Tibial nerve (tissue), 3 donors: ENCODE measurements at regions not wholly inside any gene's neighbourhood (a gene's known extent, or its start where the extent isn't known, plus 50 kb on each side); places are given as distances from the start of the nearest gene placed in this dataset.

Experiments
- POLR2A ChIP-seq, 2 donors: fragments of 450-650 bp; IDR thresholded peaks; one replicate each; pipeline ENCODE4 v1.6.1; 2017; ENCODE audit warnings: antibody characterized with exemption in 2 of 2, mild to moderate bottlenecking in 2 of 2, moderate library complexity in 2 of 2
- TF ChIP-seq, protein P1 (sequence below), 5 experiments: fragments of 200-600 bp in 3 of 5; fragments of 450-650 bp in 2 of 5; sonication (generic) in 3 of 5; IDR thresholded peaks; one replicate each; pipeline ENCODE4 v1.5.1; 2016 to 2019; ENCODE audit warnings: antibody characterized with exemption in 5 of 5, mild to moderate bottlenecking in 3 of 5, moderate library complexity in 2 of 5

DNA sequence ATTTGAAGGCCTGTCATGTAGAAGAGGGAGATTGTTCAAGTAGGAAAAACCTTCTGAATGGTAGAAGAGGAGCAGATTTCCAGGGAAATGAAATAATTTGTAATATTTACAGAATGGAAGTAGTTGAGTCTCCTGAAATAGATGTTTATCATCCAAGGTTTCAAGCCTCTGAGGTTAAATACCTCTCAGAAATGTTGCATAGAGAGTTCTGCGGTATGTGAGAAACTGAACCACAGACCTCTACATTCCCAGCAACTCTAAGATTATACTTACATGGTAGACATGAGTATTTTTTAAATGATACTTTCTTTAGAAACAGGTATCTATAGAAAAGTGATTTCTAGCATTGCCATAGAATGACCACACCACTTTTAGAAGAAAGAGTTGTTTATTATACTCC lies 379.8 kb upstream of the FANCL start:
- TF ChIP-seq, protein P1, sequence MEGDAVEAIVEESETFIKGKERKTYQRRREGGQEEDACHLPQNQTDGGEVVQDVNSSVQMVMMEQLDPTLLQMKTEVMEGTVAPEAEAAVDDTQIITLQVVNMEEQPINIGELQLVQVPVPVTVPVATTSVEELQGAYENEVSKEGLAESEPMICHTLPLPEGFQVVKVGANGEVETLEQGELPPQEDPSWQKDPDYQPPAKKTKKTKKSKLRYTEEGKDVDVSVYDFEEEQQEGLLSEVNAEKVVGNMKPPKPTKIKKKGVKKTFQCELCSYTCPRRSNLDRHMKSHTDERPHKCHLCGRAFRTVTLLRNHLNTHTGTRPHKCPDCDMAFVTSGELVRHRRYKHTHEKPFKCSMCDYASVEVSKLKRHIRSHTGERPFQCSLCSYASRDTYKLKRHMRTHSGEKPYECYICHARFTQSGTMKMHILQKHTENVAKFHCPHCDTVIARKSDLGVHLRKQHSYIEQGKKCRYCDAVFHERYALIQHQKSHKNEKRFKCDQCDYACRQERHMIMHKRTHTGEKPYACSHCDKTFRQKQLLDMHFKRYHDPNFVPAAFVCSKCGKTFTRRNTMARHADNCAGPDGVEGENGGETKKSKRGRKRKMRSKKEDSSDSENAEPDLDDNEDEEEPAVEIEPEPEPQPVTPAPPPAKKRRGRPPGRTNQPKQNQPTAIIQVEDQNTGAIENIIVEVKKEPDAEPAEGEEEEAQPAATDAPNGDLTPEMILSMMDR (IDR thresholded peaks at IDR 0.05), result no peak
- TF ChIP-seq POLR2A (IDR thresholded peaks at IDR 0.05), result no peak
